Activated CD4-positive, alpha-beta T cell treated with anti-CD3 and anti-CD28 coated beads for 36 hours (primary cell): ENCODE measurements at regions not wholly inside any gene's neighbourhood (a gene's known extent, or its start where the extent isn't known, plus 50 kb on each side); places are given as distances from the start of the nearest gene placed in this dataset.
"Not testable (repeated sequence)": the region's sequence is repeated elsewhere in the genome, so short reads cannot be mapped to it uniquely, and the experiment has no call there.

Experiments used
- ATAC-seq: fragments of 200-7000 bp; cut with Tn5 transposase; one replicate; pipeline ENCODE4 v1.10.0; 2021; ENCODE audit warnings: mild to moderate bottlenecking, moderate library complexity
- CTCF ChIA-PET: fragments of 350-600 bp; sonication (Branson Sonifier 250); formaldehyde crosslinking; loops from one replicate; lab custom pipeline; 2021; ENCODE audit warnings: antibody characterized with exemption; lab: Charles Lee
- POLR2A ChIA-PET: fragments of 350-600 bp; sonication (Branson Sonifier 250); formaldehyde crosslinking; loops from one replicate; lab custom pipeline; 2021; ENCODE audit warnings: antibody characterized with exemption, inconsistent platforms; lab: Charles Lee
- DNase-seq: peaks from one replicate; pipeline ENCODE4 v3.0.0-alpha.2; 2020
- H3K27ac Mint-ChIP-seq: one replicate; pipeline ENCODE4 v1.8.0; 2021; ENCODE audit warnings: mixed read lengths
- H3K27me3 Mint-ChIP-seq: one replicate; pipeline ENCODE4 v1.8.0; 2021; ENCODE audit warnings: mixed read lengths
- H3K36me3 Mint-ChIP-seq: one replicate; pipeline ENCODE4 v1.8.0; 2021; ENCODE audit warnings: low read depth, mixed read lengths
- H3K4me1 Mint-ChIP-seq: one replicate; pipeline ENCODE4 v1.8.0; 2021; ENCODE audit warnings: mixed read lengths
- H3K4me3 Mint-ChIP-seq: one replicate; pipeline ENCODE4 v1.8.0; 2021; ENCODE audit warnings: mild to moderate bottlenecking, moderate library complexity, mixed read lengths
- H3K9me3 Mint-ChIP-seq: one replicate; pipeline ENCODE4 v1.8.0; 2021; ENCODE audit warnings: low read depth, mixed read lengths
- intact Hi-C, 2 experiments: fragments of 100-400 bp; cut with DNase I in 1 of 2; cut with micrococcal nuclease in 1 of 2; formaldehyde crosslinking; loops; one replicate each; pipeline versions ENCODE4 v1.14.2 to v1.15.1; 2022 to 2024; cut with DNase I, micrococcal nuclease

DNA sequence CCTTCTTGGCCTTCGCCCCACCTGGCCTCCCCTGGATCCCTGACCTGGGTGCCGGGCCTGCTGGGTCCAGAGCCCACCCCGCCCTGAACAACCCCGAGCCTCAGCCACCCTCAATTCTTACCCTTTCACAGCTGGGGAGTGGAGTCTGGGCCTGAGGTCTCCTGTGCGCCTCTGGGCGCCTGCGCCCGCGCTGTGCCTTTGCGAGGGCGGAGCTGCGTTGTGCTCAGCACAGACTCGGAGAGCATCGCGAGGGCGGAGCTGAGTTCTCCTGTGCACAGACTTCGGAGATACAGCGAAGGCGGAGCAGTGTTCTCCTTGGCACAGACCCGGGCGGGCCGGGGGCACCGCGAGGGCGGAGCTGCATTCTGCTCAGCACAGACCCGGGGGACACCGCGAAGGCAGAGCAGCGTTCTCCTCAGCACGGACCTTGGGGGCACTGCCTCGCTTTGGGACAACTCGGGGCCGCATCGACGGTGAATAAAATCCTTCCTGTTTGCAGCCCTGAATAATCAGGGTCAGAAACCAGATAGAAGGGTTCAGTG, 547.2 kb downstream of the FAM72C start:
- CTCF ChIA-PET, ATAC-seq, H3K4me3 Mint-ChIP-seq, H3K27me3 Mint-ChIP-seq, H3K36me3 Mint-ChIP-seq, H3K4me1 Mint-ChIP-seq, H3K9me3 Mint-ChIP-seq, POLR2A ChIA-PET, H3K27ac Mint-ChIP-seq, intact Hi-C loops: not testable (repeated sequence)
- DNase-seq: peak; percentile 3

DNA sequence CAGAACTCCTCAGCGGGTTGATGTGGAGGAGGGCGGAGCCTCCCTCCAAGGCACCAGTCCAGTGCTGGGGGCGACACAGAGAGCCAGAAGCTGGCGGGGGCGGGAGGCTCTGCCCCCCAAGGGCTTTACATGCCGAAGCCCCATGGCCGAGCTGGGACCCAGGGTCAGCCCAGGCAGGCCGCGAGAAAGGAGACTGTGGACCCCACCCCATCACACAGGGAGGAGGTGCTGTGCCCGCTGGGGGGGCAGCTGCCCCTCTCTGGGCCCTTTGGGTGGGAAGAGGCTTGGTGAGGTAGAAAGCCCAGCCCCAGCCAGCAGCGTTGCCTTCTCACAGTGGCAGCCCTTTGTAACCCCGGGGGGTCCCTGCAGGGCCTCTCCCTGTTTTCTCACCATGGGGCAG, 548.0 kb downstream of the FAM72C start:
- H3K4me1 Mint-ChIP-seq, intact Hi-C loops, DNase-seq, POLR2A ChIA-PET, H3K4me3 Mint-ChIP-seq, CTCF ChIA-PET, H3K9me3 Mint-ChIP-seq, H3K36me3 Mint-ChIP-seq, H3K27me3 Mint-ChIP-seq, H3K27ac Mint-ChIP-seq, ATAC-seq: not testable (repeated sequence)

DNA sequence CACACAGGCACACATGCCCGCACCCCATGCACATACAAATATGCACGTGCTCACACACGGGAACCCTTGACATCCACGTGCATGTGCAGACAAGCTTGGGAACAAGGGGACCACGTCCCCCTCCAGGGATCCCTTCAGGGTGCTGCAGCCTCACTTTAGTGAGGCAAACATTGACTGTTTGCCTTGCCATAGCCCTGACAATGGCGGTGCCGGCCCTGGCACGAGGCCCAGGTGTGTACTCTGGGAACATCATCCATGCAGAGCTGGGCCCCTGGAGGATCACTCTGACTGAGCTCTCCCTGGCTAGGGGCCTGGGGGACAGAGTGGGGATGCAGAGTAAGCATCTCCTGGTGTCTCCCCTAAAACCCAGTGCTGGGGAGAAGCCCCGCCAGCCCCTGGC, 550.5 kb downstream of the FAM72C start:
- DNase-seq, H3K4me3 Mint-ChIP-seq, intact Hi-C loops, H3K9me3 Mint-ChIP-seq, ATAC-seq, H3K27ac Mint-ChIP-seq, POLR2A ChIA-PET, H3K4me1 Mint-ChIP-seq, H3K27me3 Mint-ChIP-seq, H3K36me3 Mint-ChIP-seq, CTCF ChIA-PET: not testable (repeated sequence)
